Mucosa of gallbladder (tissue), 1 donor: ENCODE measurements at regions not wholly inside any gene's neighbourhood (a gene's known extent, or its start where the extent isn't known, plus 50 kb on each side); places are given as distances from the start of the nearest gene placed in this dataset.
"Not testable (repeated sequence)": the region's sequence is repeated elsewhere in the genome, so short reads cannot be mapped to it uniquely, and the experiment has no call there.

Experiments used
- DNase-seq: peaks from one replicate; pipeline ENCODE4 v3.0.0-alpha.2; 2020; ENCODE audit warnings: low spot score
- donor health status: DM: no; HTN: no; CAD: no.

GRCh38 chr1:99361406-99361805, 97.1 kb downstream of the PLPPR4 start:
- DNase-seq, result no peak

- no peak for DNase-seq
Measured at GRCh38 chr1:99363531-99363930, 99.2 kb downstream of the PLPPR4 start.

DNA sequence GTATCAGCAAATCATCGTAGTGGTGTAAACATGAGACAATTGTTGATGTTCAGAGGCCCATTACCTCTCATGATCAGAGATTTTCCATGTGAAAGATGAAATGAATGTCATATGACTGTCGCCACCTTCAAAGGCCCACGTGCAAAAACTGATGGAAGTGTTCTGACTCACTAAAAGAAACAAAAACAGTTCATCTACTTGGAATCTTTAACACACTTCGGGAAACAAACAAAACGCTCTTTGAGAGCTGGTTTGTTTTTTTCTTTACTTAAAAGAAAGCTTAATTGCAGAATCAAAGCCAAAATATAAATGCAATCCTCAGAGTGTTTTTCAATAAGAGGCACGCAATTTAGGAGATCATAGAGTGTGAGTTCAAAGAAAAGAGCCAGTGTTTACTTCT, 100.8 kb downstream of the PLPPR4 start:
- DNase-seq, result no peak

DNA sequence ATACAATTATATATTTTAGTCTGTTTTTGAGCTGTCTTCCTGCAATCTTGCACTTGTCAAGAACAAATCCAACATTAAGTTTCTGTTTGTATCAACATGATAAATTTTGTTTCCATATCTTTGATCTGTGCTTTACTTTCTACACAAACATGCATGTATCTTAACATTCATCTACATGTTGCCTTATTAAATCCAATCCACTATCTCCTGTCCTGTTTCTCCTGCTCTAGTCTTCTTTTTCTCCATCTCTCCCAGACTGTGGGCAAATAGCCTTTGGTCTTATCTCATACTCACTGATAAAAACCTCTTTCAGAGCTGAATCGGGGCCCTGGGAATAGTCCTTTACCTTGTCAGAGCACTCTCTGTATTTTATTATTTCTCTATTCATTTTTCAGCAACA, 101.3 kb downstream of the PLPPR4 start:
- DNase-seq, result no peak

GRCh38 chr1:99369154-99369553, 104.9 kb downstream of the PLPPR4 start:
- DNase-seq, result no peak

DNA sequence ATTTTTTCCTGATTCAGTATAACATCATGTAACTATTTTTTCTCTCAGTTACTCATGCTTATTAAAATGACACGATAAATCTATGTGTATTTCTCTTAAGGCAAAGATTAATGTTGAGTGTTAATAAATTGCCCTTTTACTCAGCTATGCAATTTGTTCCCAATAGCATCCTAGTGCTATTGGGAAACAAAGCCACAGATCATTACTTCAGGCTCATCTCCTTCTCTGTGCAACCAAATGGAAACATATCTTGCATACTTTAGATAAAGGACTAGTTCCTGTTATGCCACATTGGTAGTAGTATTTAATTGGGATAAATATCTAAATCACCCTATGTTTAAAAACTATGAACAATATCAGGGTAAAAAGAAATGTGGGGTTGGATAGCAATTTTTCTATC, 106.2 kb downstream of the PLPPR4 start:
- DNase-seq, result no peak

- DNase-seq, result no peak
Measured at GRCh38 chr1:99371413-99371812, 107.1 kb downstream of the PLPPR4 start.

DNA sequence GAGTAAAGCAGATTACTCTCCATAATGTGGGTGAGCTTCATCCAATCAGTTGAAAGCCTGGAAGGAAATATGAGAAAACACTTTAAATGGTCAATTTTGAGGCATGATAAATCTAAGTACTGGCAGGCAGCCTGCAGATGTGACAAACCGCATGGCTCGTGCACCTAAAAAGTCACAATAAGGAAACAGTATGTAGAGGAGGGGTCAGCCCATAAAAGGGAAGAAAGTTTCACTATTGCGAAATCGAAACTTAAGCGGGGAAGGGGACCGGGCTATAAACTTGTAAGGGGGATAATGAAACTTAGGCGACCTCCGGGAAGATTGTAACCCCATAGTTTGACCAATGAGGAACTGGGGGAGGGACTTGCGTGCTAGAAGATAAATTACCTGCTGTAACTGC, 109.8 kb downstream of the PLPPR4 start:
- no peak for DNase-seq

DNA sequence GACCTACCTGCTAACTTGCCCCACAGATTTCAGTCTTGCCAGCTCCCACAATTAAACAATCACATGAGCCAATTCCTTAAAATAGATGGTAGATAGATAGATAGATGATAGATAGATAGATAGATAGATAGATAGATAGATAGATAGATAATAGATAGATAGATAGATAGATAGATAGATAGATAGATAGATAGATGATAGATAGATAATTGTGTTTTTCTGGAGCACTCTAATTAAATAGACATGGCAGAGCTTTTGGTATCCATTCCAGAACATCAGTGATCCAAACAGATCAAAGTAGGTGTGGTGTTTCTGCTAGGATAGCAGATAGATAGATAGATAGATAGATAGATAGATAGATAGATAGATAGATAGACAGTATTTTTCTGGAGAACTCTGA, 110.4 kb downstream of the PLPPR4 start:
- DNase-seq, result not testable (repeated sequence)

GRCh38 chr1:99384021-99384420, 119.7 kb downstream of the PLPPR4 start:
- no peak for DNase-seq

DNA sequence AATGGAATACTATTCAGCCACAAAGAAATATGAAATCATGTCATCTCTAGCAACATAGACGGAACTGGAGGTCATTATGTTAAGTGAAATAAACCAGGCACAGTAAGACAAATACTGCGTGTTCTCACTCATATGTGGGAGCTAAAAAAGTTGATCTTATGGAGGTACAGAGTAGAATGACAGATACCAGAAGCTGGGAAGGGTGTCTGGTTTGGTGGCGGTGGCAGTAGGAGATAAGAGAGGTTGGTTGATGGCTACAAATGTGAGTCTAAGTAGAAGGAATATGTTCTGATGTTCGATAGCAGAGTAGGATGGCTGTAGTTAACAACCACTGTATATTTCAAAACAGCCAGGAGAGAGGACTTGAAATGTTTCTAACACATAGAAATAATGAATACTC, 121.6 kb downstream of the PLPPR4 start:
- no peak for DNase-seq

- no peak for DNase-seq
Measured at GRCh38 chr1:99396389-99396788, 132.1 kb downstream of the PLPPR4 start.

GRCh38 chr1:99397029-99397428, 132.7 kb downstream of the PLPPR4 start:
- DNase-seq, result no peak

DNA sequence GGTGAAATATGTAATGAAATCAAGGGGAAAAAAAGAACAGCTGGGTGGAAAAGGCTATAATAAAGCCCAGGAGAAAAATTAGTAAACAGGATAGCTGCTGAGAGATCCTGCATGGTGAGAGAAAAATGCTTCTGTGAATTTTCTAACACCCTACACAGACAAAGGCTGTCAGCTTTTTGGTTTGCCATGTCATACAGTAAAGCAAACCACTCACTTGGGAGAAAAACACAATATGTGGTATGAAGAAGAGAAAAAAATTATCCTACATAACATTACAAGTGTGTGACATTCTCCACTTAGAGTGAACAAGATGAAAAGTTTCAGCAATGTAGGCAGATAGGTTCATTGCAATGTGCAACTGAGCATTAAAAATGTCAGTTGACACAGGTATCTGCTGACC, 133.6 kb downstream of the PLPPR4 start:
- DNase-seq, result no peak

DNA sequence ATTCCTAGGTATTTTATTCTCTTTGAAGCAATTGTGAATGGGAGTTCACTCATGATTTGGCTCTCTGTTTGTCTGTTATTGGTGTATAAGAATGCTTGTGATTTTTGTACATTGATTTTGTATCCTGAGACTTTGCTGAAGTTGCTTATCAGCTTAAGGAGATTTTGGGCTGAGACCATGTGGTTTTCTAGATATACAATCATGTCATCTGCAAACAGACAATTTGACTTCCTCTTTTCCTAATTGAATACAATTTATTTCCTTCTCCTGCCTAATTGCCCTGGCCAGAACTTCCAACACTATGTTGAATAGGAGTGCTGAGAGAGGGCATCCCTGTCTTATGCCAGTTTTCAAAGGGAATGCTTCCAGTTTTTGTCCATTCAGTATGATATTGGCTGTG, 137.3 kb downstream of the PLPPR4 start:
- DNase-seq, result not testable (repeated sequence)

DNA sequence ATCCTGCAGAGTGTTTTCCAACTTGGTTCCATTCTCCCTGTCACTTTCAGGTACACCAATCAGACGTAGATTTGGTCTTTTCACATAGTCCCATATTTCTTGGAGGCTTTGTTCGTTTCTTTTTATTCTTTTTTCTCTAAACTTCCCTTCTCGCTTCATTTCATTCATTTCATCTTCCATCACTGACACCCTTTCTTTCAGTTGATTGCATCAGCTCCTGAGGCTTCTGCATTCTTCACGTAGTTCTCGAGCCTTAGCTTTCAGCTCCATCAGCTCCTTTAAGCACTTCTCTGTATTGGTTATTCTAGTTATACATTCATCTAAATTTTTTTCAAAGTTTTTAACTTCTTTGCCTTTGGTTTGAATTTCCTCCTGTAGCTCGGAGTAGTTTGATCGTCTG, 140.1 kb downstream of the PLPPR4 start:
- not testable (repeated sequence) for DNase-seq

- not testable (repeated sequence) for DNase-seq
Measured at GRCh38 chr1:99405325-99405724, 141.0 kb downstream of the PLPPR4 start.

- DNase-seq, result no peak
Measured at GRCh38 chr1:99407018-99407417, 142.7 kb downstream of the PLPPR4 start.

DNA sequence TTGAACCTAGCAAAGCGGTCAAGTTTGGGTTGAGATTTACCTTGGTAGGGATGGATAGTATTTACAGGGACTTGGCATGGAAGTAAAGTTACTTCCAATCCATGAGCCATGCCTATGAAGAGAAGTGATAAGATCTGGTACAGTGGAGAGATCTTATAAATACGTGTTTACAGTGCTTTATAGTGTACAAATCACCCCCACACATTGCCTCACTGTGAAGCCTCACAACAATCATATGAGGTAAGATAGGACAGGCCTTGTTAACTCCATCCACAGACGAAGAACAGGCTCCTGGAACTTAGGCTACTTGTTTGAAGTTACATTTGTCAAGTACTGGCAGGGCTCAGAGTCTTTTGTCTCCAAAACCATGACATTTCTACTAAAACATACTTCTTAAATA, 159.8 kb downstream of the PLPPR4 start:
- no peak for DNase-seq

DNA sequence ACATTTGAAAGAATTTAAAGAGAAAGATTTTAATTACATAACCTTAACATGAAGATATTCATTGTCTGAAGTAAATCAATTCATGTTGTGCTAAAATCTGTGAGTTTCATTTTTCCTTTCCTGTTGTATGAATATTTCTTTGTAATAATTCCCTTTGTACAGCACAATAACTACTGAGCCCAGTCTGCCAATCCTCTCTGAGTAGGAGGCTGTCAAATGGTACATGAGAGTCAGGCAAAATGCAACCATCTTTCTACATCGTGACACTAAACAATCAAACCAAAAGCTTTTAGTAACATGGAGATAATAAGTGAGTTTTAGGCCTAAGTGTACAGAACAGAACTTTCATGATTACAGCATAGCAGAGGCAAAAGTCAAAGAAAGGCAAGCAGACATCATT, 165.5 kb downstream of the PLPPR4 start:
- no peak for DNase-seq

DNA sequence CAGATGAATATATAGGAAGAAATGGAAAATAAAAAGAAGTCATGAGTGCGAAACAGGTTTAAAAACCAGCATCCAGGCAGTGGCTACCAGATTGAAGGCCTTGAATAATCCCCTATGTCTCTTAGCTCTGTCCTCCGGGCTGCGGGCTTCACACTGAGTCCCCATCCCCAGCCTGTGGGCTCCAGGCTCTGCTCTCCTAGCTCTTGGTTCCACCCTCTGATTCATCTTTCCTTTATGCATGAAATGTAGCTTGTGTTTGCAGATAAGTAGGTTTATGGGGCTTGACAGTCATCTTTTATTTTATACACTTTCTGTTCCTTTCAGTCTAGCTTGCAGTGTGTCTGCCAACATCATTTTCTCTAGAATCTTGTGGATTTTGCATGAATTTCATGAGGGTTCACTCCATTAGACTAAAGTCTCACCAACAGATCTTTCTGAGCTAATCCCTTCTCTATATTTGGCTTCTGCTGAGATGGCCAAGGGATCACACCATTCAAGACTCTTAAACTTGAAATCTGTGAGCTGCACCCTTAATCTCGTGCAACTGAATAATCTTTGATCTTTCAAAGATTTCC, 174.5 kb downstream of the PLPPR4 start:
- DNase-seq, result no peak

DNA sequence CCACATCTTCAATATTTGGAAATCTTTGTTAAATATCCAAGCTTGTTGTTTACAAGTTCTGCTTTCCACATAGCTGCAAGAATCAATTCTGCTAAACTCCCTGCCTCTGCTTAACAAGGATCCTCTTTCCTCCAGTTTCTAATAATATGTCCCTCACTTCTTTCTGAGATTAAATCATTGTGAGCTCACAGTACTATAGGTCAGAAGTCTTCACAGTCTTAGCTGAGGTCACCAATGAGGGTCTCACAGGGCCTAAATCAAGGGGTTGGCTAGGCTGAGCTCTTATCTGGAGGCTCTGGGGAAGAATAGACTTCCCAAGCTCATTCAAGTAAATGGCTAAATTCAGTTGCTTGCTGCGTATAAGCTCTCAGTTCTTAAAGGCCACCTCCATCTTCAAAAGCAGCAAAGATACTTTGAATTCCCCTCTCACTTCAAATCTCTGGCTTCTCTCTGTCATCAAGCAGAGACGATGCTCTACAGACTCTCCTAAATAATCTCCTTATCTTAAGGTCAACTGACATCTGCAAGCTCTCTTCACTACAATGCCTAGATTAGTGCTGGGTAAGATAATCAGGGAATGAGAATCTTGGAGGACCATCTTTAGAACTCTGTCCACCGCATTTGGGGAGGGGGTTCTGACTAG, 175.3 kb downstream of the PLPPR4 start:
- no peak for DNase-seq

- no peak for DNase-seq
Measured at GRCh38 chr1:99441299-99442095, 177.2 kb downstream of the PLPPR4 start.
